B cell (primary cell): ENCODE measurements at regions not wholly inside any gene's neighbourhood (a gene's known extent, or its start where the extent isn't known, plus 50 kb on each side); places are given as distances from the start of the nearest gene placed in this dataset.

Experiments
- ATAC-seq: fragments of 200-7000 bp; cut with Tn5 transposase; one replicate; pipeline ENCODE4 v1.10.0; 2021; ENCODE audit warnings: low read depth, mild to moderate bottlenecking, moderate number of reproducible peaks, moderate library complexity
- CTCF ChIA-PET: fragments of 350-600 bp; sonication (Branson Sonifier 250); formaldehyde crosslinking; loops from one replicate; lab custom pipeline; 2021; ENCODE audit warnings: antibody characterized with exemption, inconsistent platforms; lab: Charles Lee
- POLR2A ChIA-PET: fragments of 350-600 bp; sonication (Branson Sonifier 250); formaldehyde crosslinking; loops from one replicate; lab custom pipeline; 2021; ENCODE audit warnings: antibody characterized with exemption; lab: Charles Lee
- DNase-seq: peaks from one replicate; pipeline ENCODE4 v3.0.0; 2013
- H2AFZ ChIP-seq: 2 replicates; pipeline ENCODE4 v1.6.1; 2012; ENCODE audit warnings: mild to moderate bottlenecking, low read depth, low read length; ENCODE audit not compliant: insufficient read depth, poor library complexity, severe bottlenecking
- H3K27ac ChIP-seq, 2 donors: 1 replicate in 1 of 2; 2 replicates in 1 of 2; pipeline ENCODE4 v1.5.1; 2012 to 2013; ENCODE audit warnings: low read length in 2 of 2, mild to moderate bottlenecking in 2 of 2, moderate library complexity in 1 of 2
- H3K27me3 ChIP-seq, 4 experiments: fragments of 200-600 bp in 1 of 4; sonication (generic) in 1 of 4; replicated peaks in 1 of 4; 1 replicate in 2 of 4; 2 replicates in 2 of 4; pipeline versions ENCODE4 v1.6.1 to v1.7.0; 2013 to 2016; ENCODE audit warnings: low read length in 3 of 4, mild to moderate bottlenecking in 2 of 4, mixed read lengths in 1 of 4, moderate library complexity in 1 of 4; ENCODE audit not compliant: insufficient read depth in 4 of 4, control insufficient read depth in 3 of 4; ENCODE audit errors: control extremely low read depth in 1 of 4
- H3K36me3 ChIP-seq, 2 experiments: replicated peaks in 1 of 2; 1 replicate in 1 of 2; 2 replicates in 1 of 2; pipeline versions ENCODE4 v1.6.1 to v1.7.1; 2013; ENCODE audit warnings: low read length in 1 of 2; ENCODE audit not compliant: insufficient read depth in 2 of 2, control insufficient read depth in 1 of 2; ENCODE audit errors: control extremely low read depth in 1 of 2, extremely low read depth in 1 of 2
- H3K4me1 ChIP-seq, 2 donors: fragments of 200-600 bp in 1 of 2; sonication (generic) in 1 of 2; 1 replicate in 1 of 2; 2 replicates in 1 of 2; pipeline versions ENCODE4 v1.5.1 to v1.6.1; 2013 to 2017; ENCODE audit warnings: low read length in 2 of 2; ENCODE audit not compliant: control insufficient read depth in 2 of 2, insufficient read depth in 2 of 2
- H3K4me2 ChIP-seq: replicated peaks from 2 replicates; pipeline ENCODE3; 2012; ENCODE audit warnings: mild to moderate bottlenecking, low read depth, low read length; ENCODE audit not compliant: poor library complexity, severe bottlenecking
- H3K4me3 ChIP-seq, 5 experiments: fragments of 200-600 bp in 1 of 5; sonication (generic) in 1 of 5; 1 replicate in 3 of 5; 2 replicates in 2 of 5; pipeline versions ENCODE4 v1.5.1 to v1.7.0; 2011 to 2016; ENCODE audit warnings: low read length in 4 of 5, mild to moderate bottlenecking in 4 of 5, low read depth in 2 of 5, control low read depth in 1 of 5, moderate library complexity in 1 of 5; ENCODE audit not compliant: insufficient read depth in 1 of 5; ENCODE audit errors: control extremely low read depth in 1 of 5, extremely low read depth in 1 of 5
- H3K79me2 ChIP-seq: fragments of 200-600 bp; sonication (generic); one replicate; pipeline ENCODE4 v1.6.0; 2016; ENCODE audit warnings: low read length; ENCODE audit not compliant: control insufficient read depth, insufficient read depth
- H3K9ac ChIP-seq: fragments of 200-600 bp; sonication (generic); 2 replicates; pipeline ENCODE4 v1.6.1; 2017; ENCODE audit warnings: mild to moderate bottlenecking, low read length, moderate library complexity
- H3K9me3 ChIP-seq, 3 donors: one replicate each; pipeline versions ENCODE4 v1.6.1 to v1.7.1; 2013; ENCODE audit warnings: low read length in 2 of 3; ENCODE audit not compliant: control insufficient read depth in 2 of 3, insufficient read depth in 1 of 3; ENCODE audit errors: control extremely low read depth in 1 of 3
- H4K20me1 ChIP-seq: 2 replicates; pipeline ENCODE4 v1.6.0; 2012; ENCODE audit warnings: mild to moderate bottlenecking, low read length; ENCODE audit not compliant: insufficient read depth, control insufficient read depth, poor library complexity, severe bottlenecking
- H3K27ac Mint-ChIP-seq: one replicate; pipeline ENCODE4 v1.8.0; 2021; ENCODE audit warnings: mixed read lengths
- H3K27me3 Mint-ChIP-seq: one replicate; pipeline ENCODE4 v1.8.0; 2021; ENCODE audit warnings: mixed read lengths
- H3K4me1 Mint-ChIP-seq: one replicate; pipeline ENCODE4 v1.8.0; 2021; ENCODE audit warnings: mixed read lengths
- H3K4me3 Mint-ChIP-seq: one replicate; pipeline ENCODE4 v1.8.0; 2021; ENCODE audit warnings: mixed read lengths
- H3K9me3 Mint-ChIP-seq: one replicate; pipeline ENCODE4 v1.8.0; 2022; ENCODE audit warnings: mixed read lengths; ENCODE audit not compliant: insufficient read depth
- CTCF ChIP-seq: fragments of 200-600 bp; IDR thresholded peaks from one replicate; pipeline ENCODE4 v1.8.0; 2022; ENCODE audit warnings: antibody characterized with exemption, mild to moderate bottlenecking
- EZH2 ChIP-seq: IDR thresholded peaks from 2 replicates; pipeline ENCODE4 v1.6.1; 2012; ENCODE audit warnings: borderline replicate concordance, low read depth, mild to moderate bottlenecking, moderate library complexity, low read length; ENCODE audit not compliant: insufficient read depth, poor library complexity, severe bottlenecking
- WGBS: methylation state at CpG from one replicate; pipeline ENCODE4 v1.1.5; 2013; ENCODE audit warnings: missing lambda C conversion rate; ENCODE audit not compliant: insufficient coverage; 5-methylcytosine and 5-hydroxymethylcytosine counted together
- intact Hi-C: fragments of 100-400 bp; cut with micrococcal nuclease; formaldehyde crosslinking; loops from one replicate; pipeline ENCODE4 v1.10.0; 2022

- ChIA-PET CTCF (no interaction called here), POLR2A (no interaction called here)
- Mint-ChIP-seq H3K27ac (no peak overlapping the region), H3K4me3 (no peak overlapping the region), H3K9me3 (no peaks in the 10 kb centered on the region), H3K27me3 (no peaks in the 10 kb centered on the region), H3K4me1 (no peaks in the 10 kb centered on the region)
- no peak overlapping the region for H2AFZ ChIP-seq
- no peak overlapping the region for H3K9ac ChIP-seq
- H3K27me3 ChIP-seq = no peaks in the 10 kb centered on the region
- no peaks in the 10 kb centered on the region for H4K20me1 ChIP-seq
- ATAC-seq (no peak), DNase-seq (no peak)
- no peak overlapping the region for H3K4me2 ChIP-seq
- H3K27ac ChIP-seq = no peak overlapping the region
- H3K79me2 ChIP-seq = no peaks in the 10 kb centered on the region
- TF ChIP-seq EZH2 = no peak
- no peak for TF ChIP-seq CTCF
- H3K9me3 ChIP-seq = no peaks in the 10 kb centered on the region
- no CpG with 5 or more reads among the region's 3 CpGs for WGBS
- no peak overlapping the region for H3K4me3 ChIP-seq
- H3K4me1 ChIP-seq = no peaks in the 10 kb centered on the region
- intact Hi-C loops = no loop called here
- H3K36me3 ChIP-seq = no peaks in the 10 kb centered on the region
These were observed 65.2 kb downstream of the DMRT2 start for GRCh38 chr9:1115370-1115769.

- no peaks in the 10 kb centered on the region for H3K27me3 ChIP-seq
- H3K36me3 ChIP-seq = no peaks in the 10 kb centered on the region
- no peak overlapping the region for H3K4me3 ChIP-seq
- H3K79me2 ChIP-seq = no peaks in the 10 kb centered on the region
- no peaks in the 10 kb centered on the region for H3K4me1 Mint-ChIP-seq
- no peak for ATAC-seq
- H4K20me1 ChIP-seq = no peaks in the 10 kb centered on the region
- no peak overlapping the region for H2AFZ ChIP-seq
- no peak overlapping the region for H3K27ac ChIP-seq
- H3K9me3 Mint-ChIP-seq = no peaks in the 10 kb centered on the region
- 70% methylated on average over 1 of the region's 1 CpG for WGBS
- no peaks in the 10 kb centered on the region for H3K27me3 Mint-ChIP-seq
- H3K27ac Mint-ChIP-seq = no peak overlapping the region
- TF ChIP-seq EZH2 (no peak), CTCF (no peak)
- no peaks in the 10 kb centered on the region for H3K4me1 ChIP-seq
- H3K4me2 ChIP-seq = no peak overlapping the region
- no peak overlapping the region for H3K4me3 Mint-ChIP-seq
- ChIA-PET CTCF (no interaction called here), POLR2A (no interaction called here)
- no peaks in the 10 kb centered on the region for H3K9me3 ChIP-seq
- intact Hi-C loops = no loop called here
- DNase-seq = no peak
- no peak overlapping the region for H3K9ac ChIP-seq
These were observed 67.3 kb downstream of the DMRT2 start for GRCh38 chr9:1117439-1117838.
